ENCODE measurements at regions not wholly inside any gene's neighbourhood (a gene's known extent, or its start where the extent isn't known, plus 50 kb on each side); places are given as distances from the start of the nearest gene placed in this dataset.
"Not testable (repeated sequence)": the region's sequence is repeated elsewhere in the genome, so short reads cannot be mapped to it uniquely, and the experiment has no call there.

DNA sequence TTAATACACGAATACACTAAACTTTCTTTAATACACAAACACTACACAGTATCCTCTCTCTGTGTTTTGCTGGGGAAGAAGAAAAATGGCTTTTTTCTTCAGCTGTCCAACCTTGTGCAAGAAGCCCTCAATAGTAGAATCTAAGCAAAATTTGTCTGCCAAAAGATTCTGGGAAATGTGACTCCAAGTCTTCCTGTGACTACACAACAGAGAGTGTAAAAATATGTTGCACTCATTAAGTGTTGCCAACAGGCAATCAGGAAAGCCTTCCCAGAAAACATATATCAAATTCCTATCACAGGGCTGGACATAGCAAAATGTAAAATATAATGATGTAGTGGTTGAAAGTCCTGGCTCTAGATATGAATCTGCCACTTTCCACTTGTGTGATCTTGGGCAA, 825.1 kb upstream of the ZWINT start:
- DNase-seq (ENCODE audit: low read depth): no peak

DNA sequence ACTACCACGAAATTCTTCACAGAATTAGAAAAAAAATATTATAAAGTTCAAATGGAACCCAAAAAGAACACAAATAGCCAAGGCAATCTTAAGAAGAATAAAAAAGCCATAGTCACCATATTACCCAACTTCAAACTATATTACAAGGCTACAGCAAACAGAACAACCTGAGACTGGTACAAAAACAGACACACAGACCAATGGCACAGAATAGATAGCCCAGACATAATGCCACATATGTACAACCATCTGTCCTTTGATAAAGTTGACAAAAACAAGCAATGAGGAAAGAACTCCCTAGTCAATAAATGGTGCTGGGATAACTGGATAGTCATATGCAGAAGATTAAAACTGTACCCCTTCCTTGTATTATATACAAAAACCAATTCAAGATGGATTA, 808.5 kb upstream of the ZWINT start:
- no peak for DNase-seq (ENCODE audit: low read depth)

GRCh38 chr10:57168611-57169240, 807.7 kb upstream of the ZWINT start:
- no peak for DNase-seq (ENCODE audit: low read depth)

DNA sequence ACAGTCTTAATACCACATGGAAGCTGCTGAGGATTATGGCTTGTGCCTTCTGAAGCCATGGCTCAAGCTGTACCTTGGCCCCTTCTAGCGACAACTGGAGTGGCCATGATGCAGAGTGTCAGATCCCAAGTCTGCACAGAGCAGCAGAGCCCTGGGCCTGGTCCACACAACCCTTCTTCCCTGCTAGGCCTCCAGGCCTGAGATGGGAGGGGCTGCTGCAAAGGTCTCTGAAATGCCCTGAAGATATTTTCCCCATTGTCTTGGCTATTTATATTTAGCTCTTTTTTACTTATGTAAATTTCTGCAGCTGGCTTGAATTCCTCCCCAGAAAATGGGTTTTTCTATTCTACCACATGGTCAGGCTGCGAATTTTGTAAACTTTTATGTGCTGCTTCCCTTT, 804.6 kb upstream of the ZWINT start:
- DNase-seq (ENCODE audit: low read depth): no peak

DNA sequence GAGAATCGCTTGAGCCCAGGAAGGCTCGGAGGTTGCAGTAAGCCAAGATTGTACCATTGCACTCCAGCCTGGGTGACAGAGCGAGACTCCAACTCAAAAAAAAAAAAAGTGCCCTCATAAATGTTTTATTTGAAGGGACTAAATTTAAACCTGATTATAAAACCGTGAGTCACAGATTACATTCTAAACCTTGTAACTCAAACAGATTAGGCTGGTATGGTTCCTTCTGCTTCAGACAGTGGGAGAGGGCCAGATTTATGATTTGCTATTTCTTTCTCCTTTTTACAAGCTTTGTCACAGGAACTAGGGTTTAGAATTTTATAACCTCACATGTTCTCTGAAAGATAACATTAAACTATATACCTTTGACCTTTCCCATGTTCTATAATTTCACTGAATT, 801.2 kb upstream of the ZWINT start:
- DNase-seq (ENCODE audit: low read depth): no peak

- no peak for DNase-seq (ENCODE audit: low read depth)
Observed at GRCh38 chr10:57161157-57161556, 800.1 kb upstream of the ZWINT start.

- no peak for DNase-seq (ENCODE audit: low read depth)
Observed at GRCh38 chr10:57145548-57145947, 784.5 kb upstream of the ZWINT start.

DNA sequence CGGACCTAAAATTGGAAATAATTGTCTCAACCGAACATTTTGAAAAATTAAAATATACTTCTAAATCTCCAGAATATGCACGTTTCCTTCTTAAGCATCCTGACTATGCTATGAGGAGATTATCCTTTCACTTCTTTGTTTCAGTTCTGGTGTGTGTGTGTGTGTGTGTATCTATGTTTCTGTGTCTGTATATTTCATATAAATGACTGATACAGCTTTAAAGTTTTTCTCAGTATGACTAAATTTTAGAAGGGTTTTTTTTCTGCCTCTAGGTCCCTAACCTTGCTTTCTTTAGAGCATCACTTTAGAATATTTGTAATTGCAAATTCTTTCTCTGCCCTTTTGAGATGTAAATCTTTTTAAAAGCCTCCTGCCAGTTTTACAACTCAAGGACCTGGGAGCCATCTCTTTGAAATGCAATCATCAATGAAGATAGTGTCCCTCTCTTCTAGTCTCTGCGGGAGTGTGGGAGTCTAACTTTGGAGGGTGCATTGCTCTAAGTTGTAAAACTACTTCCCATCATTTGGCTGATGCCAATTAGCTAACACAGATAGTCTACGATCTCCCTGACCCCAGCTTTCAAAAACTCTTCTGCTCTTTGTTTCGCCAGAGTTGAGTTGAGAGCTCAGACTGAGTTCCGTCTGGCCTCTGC, 782.0 kb upstream of the ZWINT start:
- DNase-seq (ENCODE audit: low read depth): no peak

DNA sequence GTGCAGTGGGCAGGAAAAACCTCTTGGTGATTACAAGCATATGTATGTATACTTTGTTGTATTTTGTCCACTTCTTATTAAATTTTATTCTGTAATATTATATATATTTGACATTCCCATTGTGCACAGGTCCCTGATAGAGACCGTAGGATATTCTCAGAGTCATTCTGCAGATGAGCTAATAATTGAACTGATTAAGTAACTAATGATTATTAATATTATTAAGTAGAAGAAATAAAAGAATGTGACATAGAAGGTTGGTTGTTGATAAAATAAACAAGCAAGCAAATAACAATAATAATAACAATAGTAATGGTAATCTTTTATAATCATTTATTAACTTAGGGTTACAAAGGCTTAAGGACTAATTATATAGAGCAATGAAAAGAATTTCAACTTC, 780.6 kb upstream of the ZWINT start:
- DNase-seq (ENCODE audit: low read depth): no peak

DNA sequence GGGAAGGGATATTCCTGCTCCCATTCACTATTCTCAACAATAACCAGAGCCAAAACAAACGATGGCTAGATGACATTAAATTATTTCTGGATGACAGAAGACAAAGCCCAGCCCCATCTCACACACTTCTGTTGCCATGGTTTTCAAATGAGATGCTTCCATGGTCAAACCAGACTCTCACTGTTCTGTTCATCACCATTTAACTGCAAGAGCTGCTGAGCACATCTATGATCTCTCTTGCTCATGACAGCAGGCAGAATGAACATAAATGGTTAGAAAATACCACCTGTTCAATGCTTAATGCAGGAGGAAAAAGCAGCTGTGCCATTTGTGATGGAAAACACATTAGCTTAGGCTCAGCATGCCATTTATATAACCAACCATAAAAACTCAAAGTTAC, 758.6 kb upstream of the ZWINT start:
- no peak for DNase-seq (ENCODE audit: low read depth)

- no peak for DNase-seq (ENCODE audit: low read depth)
Observed at GRCh38 chr10:57113545-57113944, 752.5 kb upstream of the ZWINT start.

DNA sequence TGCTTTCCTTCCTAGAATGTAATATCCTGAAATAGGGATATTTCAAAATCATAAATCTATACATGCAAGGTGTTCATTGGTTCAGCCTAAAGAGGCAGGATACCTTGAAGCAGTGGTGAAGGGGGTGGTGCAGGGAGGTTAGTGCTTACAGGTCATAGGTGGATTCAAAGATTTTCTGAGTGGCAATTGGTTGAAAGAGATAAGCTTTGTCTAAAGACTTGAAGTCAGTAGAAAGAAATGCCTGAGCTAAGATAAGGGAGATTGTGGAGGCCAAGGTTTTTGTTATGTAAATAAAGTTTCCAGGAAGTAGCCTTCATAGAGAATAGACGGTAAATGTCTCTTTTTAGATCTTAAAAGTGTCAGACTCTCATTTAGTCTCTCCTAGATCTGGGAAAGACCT, 741.2 kb upstream of the ZWINT start:
- DNase-seq (ENCODE audit: low read depth): no peak

DNA sequence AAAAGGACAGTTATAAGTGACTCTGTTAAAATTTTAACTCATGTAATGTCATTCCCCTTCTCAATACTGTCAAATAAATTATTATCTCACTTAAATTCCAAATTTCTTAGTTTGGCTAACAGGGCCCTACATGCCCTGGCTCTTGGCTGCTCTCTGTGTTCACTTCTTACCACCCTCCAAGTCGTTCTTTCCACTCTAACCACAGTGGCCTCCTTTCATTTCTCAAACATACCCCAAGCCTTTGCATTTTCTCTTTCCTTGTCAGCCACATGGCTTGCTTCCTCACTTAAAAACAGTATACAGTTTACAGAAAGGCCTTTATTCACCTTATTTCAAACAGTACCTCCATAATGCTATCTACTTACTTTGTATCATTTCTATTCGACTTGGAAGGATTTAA, 737.1 kb upstream of the ZWINT start:
- no peak for DNase-seq (ENCODE audit: low read depth)

DNA sequence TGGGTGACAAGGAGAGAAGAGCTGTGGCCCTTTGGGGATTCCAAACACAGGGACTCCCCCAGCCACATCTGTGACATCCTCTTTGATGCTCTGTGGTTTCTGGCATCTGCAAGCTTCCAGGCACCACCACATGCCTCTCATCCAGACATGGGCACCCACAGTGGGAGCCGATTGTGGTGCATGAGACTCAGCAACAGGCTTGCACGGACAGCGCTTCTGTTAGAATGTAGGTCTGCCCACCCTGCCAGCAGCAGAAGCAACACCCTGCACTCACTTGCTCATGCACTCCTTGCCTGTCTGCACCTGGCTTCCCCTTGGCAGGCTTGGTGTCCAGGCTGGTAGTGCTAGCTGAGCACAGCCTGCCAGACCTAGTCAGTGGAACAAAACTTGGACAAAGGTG, 735.0 kb upstream of the ZWINT start:
- DNase-seq (ENCODE audit: low read depth): no peak

- DNase-seq (ENCODE audit: low read depth): no peak
Observed at GRCh38 chr10:57094965-57095364, 733.9 kb upstream of the ZWINT start.

GRCh38 chr10:57094083-57094482, 733.0 kb upstream of the ZWINT start:
- no peak for DNase-seq (ENCODE audit: low read depth)

GRCh38 chr10:57053530-57053929, 692.5 kb upstream of the ZWINT start:
- no peak for DNase-seq (ENCODE audit: low read depth)

DNA sequence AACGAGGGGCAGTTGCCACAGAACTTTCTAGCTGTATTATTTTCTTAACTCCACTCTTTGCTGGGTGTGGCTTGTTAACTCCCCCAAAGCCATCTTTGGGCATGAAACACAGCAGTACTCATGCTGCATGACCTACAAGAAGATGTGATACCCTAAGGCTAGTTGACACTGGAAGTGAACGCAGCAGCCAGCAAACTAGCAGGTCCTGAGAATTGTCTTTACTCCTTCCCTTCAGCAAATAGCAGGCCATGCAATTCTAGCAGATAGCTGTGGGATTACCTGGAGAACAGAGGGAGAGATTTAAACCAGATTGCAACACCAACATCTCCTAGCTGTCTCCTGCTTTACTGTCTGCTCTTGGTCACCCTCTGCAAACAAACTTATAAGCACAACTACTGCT, 688.0 kb upstream of the ZWINT start:
- DNase-seq (ENCODE audit: low read depth): no peak

DNA sequence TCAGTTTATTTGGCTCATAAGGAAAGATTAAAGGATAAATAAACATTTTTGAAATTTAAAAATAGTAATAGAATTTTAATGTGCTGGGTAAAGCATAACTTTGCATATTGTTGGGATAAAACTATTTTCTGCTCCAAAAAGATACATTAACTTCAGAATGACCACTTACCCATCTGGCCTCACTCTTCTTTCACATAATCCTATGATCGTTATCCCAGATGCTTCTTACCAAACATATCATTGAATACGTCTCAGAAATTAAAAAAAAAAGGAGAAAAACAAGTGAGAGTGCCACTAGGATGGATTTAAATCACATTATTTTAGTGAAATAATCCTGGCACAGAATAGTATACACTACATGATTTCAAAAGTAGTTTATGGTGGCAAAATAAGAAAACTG, 677.5 kb upstream of the ZWINT start:
- no peak for DNase-seq (ENCODE audit: low read depth)

DNA sequence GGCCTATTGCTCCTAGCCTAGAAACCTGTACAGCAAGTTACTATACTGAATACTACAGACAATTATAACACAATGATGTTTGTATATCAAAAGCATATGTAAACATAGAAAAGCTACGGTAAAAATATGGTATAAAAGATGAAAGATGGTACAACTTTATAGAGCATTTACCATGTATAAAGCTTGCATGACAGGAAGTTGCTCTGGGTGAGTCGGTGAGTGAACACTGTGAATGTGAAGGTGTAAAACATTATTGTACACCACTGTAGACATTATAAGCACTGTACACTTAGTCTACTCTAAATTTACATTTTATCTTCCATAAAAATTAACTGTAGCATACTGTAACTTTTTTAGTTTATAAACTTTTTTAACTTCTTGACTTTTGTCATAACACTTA, 674.3 kb upstream of the ZWINT start:
- DNase-seq (ENCODE audit: low read depth): no peak

- DNase-seq (ENCODE audit: low read depth): not testable (repeated sequence)
Observed at GRCh38 chr10:57032301-57032700, 671.2 kb upstream of the ZWINT start.

- no peak for DNase-seq (ENCODE audit: low read depth)
Observed at GRCh38 chr10:57031346-57031745, 670.3 kb upstream of the ZWINT start.

GRCh38 chr10:57026307-57026706, 665.2 kb upstream of the ZWINT start:
- DNase-seq (ENCODE audit: low read depth): no peak

- DNase-seq (ENCODE audit: low read depth): no peak
Observed at GRCh38 chr10:57023626-57024025, 662.6 kb upstream of the ZWINT start.

Data from iris pigment epithelial cell (primary cell).